ENCODE measurements at regions not wholly inside any gene's neighbourhood (a gene's known extent, or its start where the extent isn't known, plus 50 kb on each side); places are given as distances from the start of the nearest gene placed in this dataset.
"Not testable (repeated sequence)": the region's sequence is repeated elsewhere in the genome, so short reads cannot be mapped to it uniquely, and the experiment has no call there.

- no peak for DNase-seq
Observed at GRCh38 chr18:79596446-79597175, 83.0 kb upstream of the CTDP1 start.

GRCh38 chr18:79597176-79597830, 82.3 kb upstream of the CTDP1 start:
- DNase-seq: no peak

GRCh38 chr18:79597831-79598632, 81.6 kb upstream of the CTDP1 start:
- no peak for DNase-seq

- DNase-seq: no peak
Observed at GRCh38 chr18:79598633-79599175, 80.9 kb upstream of the CTDP1 start.

GRCh38 chr18:79599441-79599931, 80.1 kb upstream of the CTDP1 start:
- DNase-seq: no peak

- no peak for DNase-seq
Observed at GRCh38 chr18:79600141-79600540, 79.5 kb upstream of the CTDP1 start.

GRCh38 chr18:79600596-79600995, 79.0 kb upstream of the CTDP1 start:
- DNase-seq: no peak

- no peak for DNase-seq
Observed at GRCh38 chr18:79601234-79601633, 78.4 kb upstream of the CTDP1 start.

GRCh38 chr18:79603321-79604204, 76.0 kb upstream of the CTDP1 start:
- no peak for DNase-seq

GRCh38 chr18:79604205-79604912, 75.2 kb upstream of the CTDP1 start:
- no peak for DNase-seq

GRCh38 chr18:79604913-79605880, 74.4 kb upstream of the CTDP1 start:
- DNase-seq: no peak

GRCh38 chr18:79606071-79606470, 73.5 kb upstream of the CTDP1 start:
- DNase-seq: not testable (repeated sequence)

- no peak for DNase-seq
Observed at GRCh38 chr18:79606621-79607331, 72.8 kb upstream of the CTDP1 start.

- no peak for DNase-seq
Observed at GRCh38 chr18:79607361-79607952, 72.1 kb upstream of the CTDP1 start.

- DNase-seq: no peak
Observed at GRCh38 chr18:79608069-79608468, 71.5 kb upstream of the CTDP1 start.

- DNase-seq: no peak
Observed at GRCh38 chr18:79608535-79608934, 71.1 kb upstream of the CTDP1 start.

GRCh38 chr18:79608999-79609461, 70.6 kb upstream of the CTDP1 start:
- DNase-seq: no peak

GRCh38 chr18:79609841-79610281, 69.7 kb upstream of the CTDP1 start:
- DNase-seq: no peak

GRCh38 chr18:79610461-79611039, 69.1 kb upstream of the CTDP1 start:
- no peak for DNase-seq

All from AML-193 (cell line).